A673 (cell line): ENCODE measurements at regions not wholly inside any gene's neighbourhood (a gene's known extent, or its start where the extent isn't known, plus 50 kb on each side); places are given as distances from the start of the nearest gene placed in this dataset.

Experiments used
- BruUV-seq: library from RNA; stranded (reverse); fragments of 400-500 nt; replicated peaks from 2 replicates; lab custom pipeline; 2021; lab: Mats Ljungman, UMichigan
- CTCF ChIA-PET: fragments of 300-600 bp; sonication (Branson Sonifier 250); formaldehyde crosslinking; loops from one replicate; lab custom pipeline; 2022; ENCODE audit warnings: antibody characterized with exemption; lab: Charles Lee
- POLR2A ChIA-PET: fragments of 300-600 bp; sonication (Branson Sonifier 250); formaldehyde crosslinking; loops from one replicate; lab custom pipeline; 2022; ENCODE audit warnings: antibody characterized with exemption; ENCODE audit not compliant: low non-redundant PET; lab: Charles Lee
- DNase-seq: peaks from one replicate; pipeline ENCODE4 v3.0.0-alpha.2; 2015; ENCODE audit warnings: low spot score
- H3K27ac ChIP-seq: fragments of 200-600 bp; sonication (generic); 2 replicates; pipeline ENCODE4 v1.5.1; 2016; ENCODE audit warnings: mixed run types, low read depth, mild to moderate bottlenecking, mixed read lengths, antibody characterized with exemption, low read length; ENCODE audit not compliant: poor library complexity, severe bottlenecking
- H3K27me3 ChIP-seq: fragments of 200-600 bp; sonication (generic); replicated peaks from 2 replicates; pipeline ENCODE4 v1.6.1; 2017; ENCODE audit warnings: mixed run types, low read depth, mild to moderate bottlenecking, mixed read lengths, antibody characterized with exemption, low read length; ENCODE audit not compliant: insufficient read depth, poor library complexity
- H3K36me3 ChIP-seq: fragments of 200-600 bp; sonication (generic); 2 replicates; pipeline ENCODE4 v1.6.1; 2016; ENCODE audit warnings: mixed run types, mild to moderate bottlenecking, mixed read lengths, antibody characterized with exemption, low read length; ENCODE audit not compliant: insufficient read depth, poor library complexity, severe bottlenecking
- H3K4me1 ChIP-seq: fragments of 200-600 bp; sonication (generic); 2 replicates; pipeline ENCODE4 v1.6.1; 2017; ENCODE audit warnings: mixed run types, mild to moderate bottlenecking, mixed read lengths, antibody characterized with exemption, low read length; ENCODE audit not compliant: insufficient read depth, poor library complexity, severe bottlenecking
- H3K4me3 ChIP-seq: fragments of 200-600 bp; sonication (generic); 2 replicates; pipeline ENCODE4 v1.5.1; 2016; ENCODE audit warnings: low read depth, mixed run types, mild to moderate bottlenecking, mixed read lengths, low read length; ENCODE audit not compliant: poor library complexity, severe bottlenecking
- H3K9me3 ChIP-seq: fragments of 200-600 bp; sonication (generic); 2 replicates; pipeline ENCODE4 v1.6.1; 2016; ENCODE audit warnings: mixed run types, low read depth, mild to moderate bottlenecking, mixed read lengths, antibody characterized with exemption, low read length; ENCODE audit not compliant: poor library complexity, severe bottlenecking
- EZH2 ChIP-seq: fragments of 200-600 bp; sonication (generic); IDR thresholded peaks from 2 replicates; pipeline ENCODE4 v1.6.1; 2017; ENCODE audit warnings: borderline replicate concordance, low read depth, mild to moderate bottlenecking, mixed read lengths, antibody characterized with exemption, low read length; ENCODE audit not compliant: poor library complexity, severe bottlenecking
- intact Hi-C: fragments of 100-400 bp; cut with micrococcal nuclease; formaldehyde crosslinking; loops from one replicate; pipeline ENCODE4 v1.10.0; 2022; ENCODE audit not compliant: unreplicated experiment
- TF ChIP-seq, protein P1 (sequence below): fragments of 300-800, 200-600 bp; sonication (generic); conservative IDR thresholded peaks from 2 replicates; pipeline ENCODE4 v1.5.1; 2017; ENCODE audit warnings: low read depth, mild to moderate bottlenecking, antibody characterized with exemption, low read length, moderate library complexity, mixed read lengths

DNA sequence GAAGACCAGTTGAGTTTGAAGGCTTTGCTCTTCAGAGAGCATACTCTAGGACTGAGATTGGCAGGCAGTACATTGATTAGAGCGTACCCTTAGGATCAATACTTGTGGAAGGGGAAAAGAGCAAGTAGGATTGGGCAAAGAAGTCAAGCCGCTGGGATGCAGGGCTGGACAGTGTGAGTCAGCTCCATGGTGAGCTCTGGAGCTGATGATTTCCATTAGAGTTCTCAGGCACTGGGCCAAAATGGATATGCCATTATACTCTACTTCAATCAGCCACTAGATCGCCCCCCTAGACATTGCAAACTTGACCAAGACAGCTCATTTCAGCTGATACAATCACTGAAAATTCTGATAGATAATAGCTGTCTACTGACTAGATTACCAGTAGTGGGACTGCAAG is 432.7 kb upstream of the ALCAM start:
- TF ChIP-seq, protein P1, sequence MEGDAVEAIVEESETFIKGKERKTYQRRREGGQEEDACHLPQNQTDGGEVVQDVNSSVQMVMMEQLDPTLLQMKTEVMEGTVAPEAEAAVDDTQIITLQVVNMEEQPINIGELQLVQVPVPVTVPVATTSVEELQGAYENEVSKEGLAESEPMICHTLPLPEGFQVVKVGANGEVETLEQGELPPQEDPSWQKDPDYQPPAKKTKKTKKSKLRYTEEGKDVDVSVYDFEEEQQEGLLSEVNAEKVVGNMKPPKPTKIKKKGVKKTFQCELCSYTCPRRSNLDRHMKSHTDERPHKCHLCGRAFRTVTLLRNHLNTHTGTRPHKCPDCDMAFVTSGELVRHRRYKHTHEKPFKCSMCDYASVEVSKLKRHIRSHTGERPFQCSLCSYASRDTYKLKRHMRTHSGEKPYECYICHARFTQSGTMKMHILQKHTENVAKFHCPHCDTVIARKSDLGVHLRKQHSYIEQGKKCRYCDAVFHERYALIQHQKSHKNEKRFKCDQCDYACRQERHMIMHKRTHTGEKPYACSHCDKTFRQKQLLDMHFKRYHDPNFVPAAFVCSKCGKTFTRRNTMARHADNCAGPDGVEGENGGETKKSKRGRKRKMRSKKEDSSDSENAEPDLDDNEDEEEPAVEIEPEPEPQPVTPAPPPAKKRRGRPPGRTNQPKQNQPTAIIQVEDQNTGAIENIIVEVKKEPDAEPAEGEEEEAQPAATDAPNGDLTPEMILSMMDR = no peak
- TF ChIP-seq EZH2 = no peak
- Histone ChIP-seq H3K27me3 (no peaks in the 10 kb centered on the region), H3K27ac (no peak overlapping the region), H3K4me1 (no peaks in the 10 kb centered on the region), H3K36me3 (no peaks in the 10 kb centered on the region), H3K4me3 (no peak overlapping the region), H3K9me3 (no peaks in the 10 kb centered on the region)
- ChIA-PET CTCF (interaction anchor here (0.6 kb wide), 1 partner anchor 200 kb away, joined by 3 read pairs; no protein-coding TSS in a partner anchor), POLR2A (no interaction called here)
- no peak for DNase-seq
- no TSS peak for BruUV-seq
- intact Hi-C loops = no loop called here

DNA sequence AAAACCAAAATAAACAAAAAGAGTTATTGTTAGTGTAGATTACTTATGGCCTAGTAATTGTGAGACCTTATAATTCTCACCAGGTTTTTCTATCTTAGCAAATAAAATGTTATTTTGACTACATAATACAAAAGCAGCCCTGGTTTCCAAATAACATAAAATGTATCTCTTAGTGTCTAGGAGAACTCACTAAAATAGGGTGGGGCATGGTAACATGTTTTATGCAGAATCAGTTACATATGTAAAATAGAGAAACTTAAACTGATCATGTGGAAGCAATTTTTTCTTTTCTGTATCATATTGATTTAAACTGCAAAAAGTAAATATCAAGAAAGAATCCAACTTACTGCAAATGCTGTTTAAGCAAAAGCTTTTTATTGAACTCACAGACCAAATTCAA is 431.1 kb upstream of the ALCAM start:
- ChIA-PET CTCF (no interaction called here), POLR2A (no interaction called here)
- H3K36me3 ChIP-seq = no peaks in the 10 kb centered on the region
- no peak overlapping the region for H3K27ac ChIP-seq
- H3K27me3 ChIP-seq = no peaks in the 10 kb centered on the region
- DNase-seq = no peak
- H3K4me1 ChIP-seq = no peaks in the 10 kb centered on the region
- no peaks in the 10 kb centered on the region for H3K9me3 ChIP-seq
- TF ChIP-seq, protein P1 = no peak
- TF ChIP-seq EZH2 = no peak
- H3K4me3 ChIP-seq = no peak overlapping the region
- BruUV-seq = no TSS peak
- intact Hi-C loops = no loop called here

DNA sequence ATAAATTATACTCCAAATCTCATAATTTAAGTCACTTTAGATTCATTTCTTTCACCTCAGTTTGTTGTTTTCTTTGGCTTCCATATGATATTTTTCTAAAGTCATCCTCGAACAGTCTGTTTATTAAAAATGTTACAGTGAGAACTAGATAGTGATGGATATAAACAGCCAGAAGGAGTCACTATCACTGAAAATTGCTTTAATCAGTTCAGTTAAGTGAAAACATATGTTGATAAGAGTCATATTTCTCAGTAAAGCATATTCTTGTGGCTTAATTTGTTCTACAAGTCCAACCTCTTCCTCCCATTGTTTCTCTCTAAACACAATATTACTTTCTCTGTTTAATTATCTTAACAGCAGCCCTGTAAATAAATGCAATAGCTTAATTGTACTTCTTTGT is 427.5 kb upstream of the ALCAM start:
- CTCF ChIA-PET = interaction anchor here (0.7 kb wide), 1 partner anchor 802 kb away, joined by 4 read pairs; no protein-coding TSS in a partner anchor
- no TSS peak for BruUV-seq
- Histone ChIP-seq H3K27ac (no peak overlapping the region), H3K27me3 (no peaks in the 10 kb centered on the region), H3K4me1 (no peaks in the 10 kb centered on the region), H3K9me3 (no peaks in the 10 kb centered on the region), H3K4me3 (no peak overlapping the region), H3K36me3 (no peaks in the 10 kb centered on the region)
- intact Hi-C loops = no loop called here
- POLR2A ChIA-PET = no interaction called here
- no peak for DNase-seq
- no peak for TF ChIP-seq EZH2
- TF ChIP-seq, protein P1 = peak; percentile 32; the same call in 1 of the 2 replicates
